GM23338 (cell line): ENCODE measurements at regions not wholly inside any gene's neighbourhood (a gene's known extent, or its start where the extent isn't known, plus 50 kb on each side); places are given as distances from the start of the nearest gene placed in this dataset.

ENCODE experiments used
- ATAC-seq: fragments of 200-7000 bp; cut with Tn5 transposase; 3 replicates; pipeline ENCODE4 v1.9.1; 2020
- DNase-seq: peaks from one replicate; pipeline ENCODE4 v3.0.0-alpha.2; 2015; ENCODE audit warnings: low spot score
- H2AFZ ChIP-seq: fragments of 200-600 bp; sonication (generic); 2 replicates; pipeline ENCODE4 v1.8.0; 2016; ENCODE audit warnings: antibody characterized with exemption, mild to moderate bottlenecking, moderate library complexity
- H3F3A ChIP-seq: fragments of 200-600 bp; sonication (generic); replicated peaks from 2 replicates; pipeline ENCODE4 v1.8.0; 2017; ENCODE audit warnings: antibody characterized with exemption, mixed run types, low read depth
- H3K27ac ChIP-seq: fragments of 200-600 bp; sonication (generic); 2 replicates; pipeline ENCODE4 v1.6.1; 2016; ENCODE audit warnings: low read depth
- H3K27me3 ChIP-seq: fragments of 200-600 bp; sonication (generic); 2 replicates; pipeline ENCODE4 v1.8.0; 2016; ENCODE audit warnings: mild to moderate bottlenecking, mixed run types, moderate library complexity; ENCODE audit not compliant: insufficient read depth
- H3K36me3 ChIP-seq: fragments of 200-600 bp; sonication (generic); 2 replicates; pipeline ENCODE4 v1.8.0; 2016; ENCODE audit warnings: mild to moderate bottlenecking; ENCODE audit not compliant: insufficient read depth
- H3K4me1 ChIP-seq: fragments of 200-600 bp; sonication (generic); 2 replicates; pipeline ENCODE4 v1.8.0; 2016; ENCODE audit warnings: mild to moderate bottlenecking, moderate library complexity; ENCODE audit not compliant: insufficient read depth
- H3K4me2 ChIP-seq: fragments of 200-600 bp; sonication (generic); 2 replicates; pipeline ENCODE4 v1.7.1; 2017; ENCODE audit warnings: mixed run types
- H3K4me3 ChIP-seq: fragments of 200-600 bp; sonication (generic); 2 replicates; pipeline ENCODE4 v1.6.1; 2016; ENCODE audit warnings: mixed run types
- H3K79me2 ChIP-seq: fragments of 200-600 bp; sonication (generic); replicated peaks from 2 replicates; pipeline ENCODE4 v1.8.0; 2017; ENCODE audit warnings: mild to moderate bottlenecking; ENCODE audit not compliant: insufficient read depth
- H3K9me2 ChIP-seq: fragments of 200-600 bp; sonication (generic); 2 replicates; pipeline ENCODE4 v1.8.0; 2017; ENCODE audit not compliant: insufficient read depth
- H4K20me1 ChIP-seq: fragments of 200-600 bp; sonication (generic); replicated peaks from 2 replicates; pipeline ENCODE4 v1.8.0; 2017; ENCODE audit warnings: mild to moderate bottlenecking; ENCODE audit not compliant: insufficient read depth
- H3K27ac Mint-ChIP-seq: 2 replicates; pipeline ENCODE4 v1.8.0; 2020; ENCODE audit warnings: inconsistent platforms, mild to moderate bottlenecking, moderate library complexity, mixed read lengths
- H3K27me3 Mint-ChIP-seq: 3 replicates; pipeline ENCODE4 v1.8.0; 2022; ENCODE audit warnings: low read depth, mild to moderate bottlenecking, moderate library complexity, mixed read lengths, inconsistent platforms; ENCODE audit not compliant: insufficient read depth, poor library complexity
- H3K36me3 Mint-ChIP-seq: 3 replicates; pipeline ENCODE4 v1.8.0; 2021; ENCODE audit warnings: low read depth, mild to moderate bottlenecking, inconsistent platforms, moderate library complexity, mixed read lengths
- H3K4me1 Mint-ChIP-seq: 3 replicates; pipeline ENCODE4 v1.8.0; 2020; ENCODE audit warnings: mild to moderate bottlenecking, inconsistent platforms, mixed read lengths
- H3K4me3 Mint-ChIP-seq: 3 replicates; pipeline ENCODE4 v1.8.0; 2021; ENCODE audit warnings: moderate library complexity, mild to moderate bottlenecking, inconsistent platforms, mixed read lengths
- H3K9me3 Mint-ChIP-seq: 3 replicates; pipeline ENCODE4 v1.8.0; 2020; ENCODE audit warnings: moderate library complexity, mild to moderate bottlenecking, inconsistent platforms, mixed read lengths
- EZH2 ChIP-seq: fragments of 200-600 bp; sonication (generic); IDR thresholded peaks from one replicate; pipeline ENCODE4 v1.8.0; 2017; ENCODE audit warnings: antibody characterized with exemption, mild to moderate bottlenecking, low read depth; ENCODE audit not compliant: unreplicated experiment
- REST ChIP-seq: IDR thresholded peaks from one replicate; pipeline ENCODE4 v1.6.1; 2018; ENCODE audit warnings: antibody characterized with exemption; ENCODE audit not compliant: unreplicated experiment
- ZNF462 ChIP-seq: fragments of 250-450 bp; sonication (Bioruptor Pico); IDR thresholded peaks from 2 replicates; pipeline ENCODE4 v1.5.0; 2020; ENCODE audit warnings: mild to moderate bottlenecking, moderate library complexity
- TF ChIP-seq, protein P1 (sequence below), 2 experiments: fragments of 200-600 bp in 1 of 2; sonication (generic) in 1 of 2; conservative IDR thresholded peaks; 2 replicates each; pipeline versions ENCODE4 v1.5.1 to v1.6.1; 2016 to 2017; ENCODE audit warnings: antibody characterized with exemption in 2 of 2, low read depth in 2 of 2, mild to moderate bottlenecking in 2 of 2, moderate library complexity in 1 of 2

DNA sequence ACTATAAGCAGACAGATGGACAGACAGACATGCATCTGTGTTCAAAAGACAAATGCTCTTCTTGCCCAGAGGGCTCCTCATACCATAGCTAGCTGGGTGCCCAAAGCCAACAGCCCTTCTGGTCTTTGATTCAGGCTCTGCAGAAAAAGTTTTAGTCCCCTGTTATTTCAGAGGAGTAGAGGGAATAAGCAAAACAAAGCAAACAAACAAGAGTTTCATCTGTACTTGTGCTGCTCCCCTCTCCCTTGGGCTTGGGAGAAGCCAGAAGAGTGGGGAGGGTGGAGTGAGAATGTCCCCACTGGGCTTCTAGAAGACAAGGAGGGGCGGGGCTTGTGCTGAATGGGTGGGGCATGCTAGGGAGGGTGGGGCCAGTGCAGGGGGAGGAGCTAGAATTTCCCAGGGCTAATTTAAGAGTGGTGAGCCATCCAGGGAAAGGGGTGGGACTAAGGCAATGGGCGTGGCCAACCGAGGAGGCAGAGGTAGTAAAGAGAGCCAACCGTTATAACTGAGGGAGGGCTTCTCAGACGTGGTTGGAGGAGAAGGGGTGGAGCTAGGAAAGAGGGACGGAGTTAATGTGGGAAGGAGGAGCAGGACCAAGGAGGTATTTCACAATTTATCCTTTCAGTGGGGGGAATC lies 101.2 kb upstream of the MGMT start (continued):
- no peak for TF ChIP-seq ZNF462 (CRISPR knock-in tag)

DNA sequence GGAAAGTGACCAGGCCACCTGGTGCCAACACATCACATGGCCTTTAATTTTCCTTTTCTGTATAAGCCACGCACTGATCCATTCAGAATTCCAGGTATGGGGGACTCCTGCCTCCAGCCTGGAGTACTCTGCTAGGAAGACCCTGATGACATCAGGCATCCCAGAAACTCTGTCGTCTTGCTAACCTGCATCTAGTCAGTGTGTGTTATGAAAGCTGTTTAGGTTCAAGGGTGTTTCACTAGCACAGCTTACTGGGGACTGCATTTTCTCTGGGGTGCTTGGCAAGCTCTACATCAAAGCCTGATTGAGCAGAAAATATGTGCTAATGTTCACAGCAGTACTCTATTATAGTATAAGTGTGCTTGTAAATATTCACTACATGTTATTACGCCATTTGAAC lies 100.6 kb upstream of the MGMT start:
- Mint-ChIP-seq H3K4me1 (no peaks in the 10 kb centered on the region), H3K27ac (no peak overlapping the region), H3K9me3 (no peaks in the 10 kb centered on the region), H3K36me3 (no peaks in the 10 kb centered on the region), H3K4me3 (no peak overlapping the region), H3K27me3 (peaks cover 2% of the 10 kb centered on the region)
- H3K79me2 ChIP-seq: no peaks in the 10 kb centered on the region
- no peaks in the 10 kb centered on the region for H3K27me3 ChIP-seq
- no peak overlapping the region for H3K4me2 ChIP-seq
- no peak for DNase-seq
- H3K4me3 ChIP-seq: no peak overlapping the region
- no peaks in the 10 kb centered on the region for H4K20me1 ChIP-seq
- H3K9me2 ChIP-seq: peaks cover 5% of the 10 kb centered on the region
- no peak overlapping the region for H2AFZ ChIP-seq
- no peaks in the 10 kb centered on the region for H3K36me3 ChIP-seq
- no peaks in the 10 kb centered on the region for H3F3A ChIP-seq
- H3K4me1 ChIP-seq: no peaks in the 10 kb centered on the region
- no peak for ATAC-seq
- no peak overlapping the region for H3K27ac ChIP-seq
- TF ChIP-seq EZH2 (no peak), REST (no peak)
- TF ChIP-seq, protein P1, sequence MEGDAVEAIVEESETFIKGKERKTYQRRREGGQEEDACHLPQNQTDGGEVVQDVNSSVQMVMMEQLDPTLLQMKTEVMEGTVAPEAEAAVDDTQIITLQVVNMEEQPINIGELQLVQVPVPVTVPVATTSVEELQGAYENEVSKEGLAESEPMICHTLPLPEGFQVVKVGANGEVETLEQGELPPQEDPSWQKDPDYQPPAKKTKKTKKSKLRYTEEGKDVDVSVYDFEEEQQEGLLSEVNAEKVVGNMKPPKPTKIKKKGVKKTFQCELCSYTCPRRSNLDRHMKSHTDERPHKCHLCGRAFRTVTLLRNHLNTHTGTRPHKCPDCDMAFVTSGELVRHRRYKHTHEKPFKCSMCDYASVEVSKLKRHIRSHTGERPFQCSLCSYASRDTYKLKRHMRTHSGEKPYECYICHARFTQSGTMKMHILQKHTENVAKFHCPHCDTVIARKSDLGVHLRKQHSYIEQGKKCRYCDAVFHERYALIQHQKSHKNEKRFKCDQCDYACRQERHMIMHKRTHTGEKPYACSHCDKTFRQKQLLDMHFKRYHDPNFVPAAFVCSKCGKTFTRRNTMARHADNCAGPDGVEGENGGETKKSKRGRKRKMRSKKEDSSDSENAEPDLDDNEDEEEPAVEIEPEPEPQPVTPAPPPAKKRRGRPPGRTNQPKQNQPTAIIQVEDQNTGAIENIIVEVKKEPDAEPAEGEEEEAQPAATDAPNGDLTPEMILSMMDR (conservative IDR thresholded peaks at IDR 0.05; ENCODE audit: low read depth in 2 of 2): no peak
